Stomach (tissue), 4 donors: ENCODE measurements at regions not wholly inside any gene's neighbourhood (a gene's known extent, or its start where the extent isn't known, plus 50 kb on each side); places are given as distances from the start of the nearest gene placed in this dataset.

Source experiments
- EP300 ChIP-seq: sonication (generic); formaldehyde crosslinking; IDR thresholded peaks from one replicate; pipeline ENCODE4 v1.6.1; 2017; ENCODE audit warnings: antibody characterized with exemption
- POLR2A ChIP-seq, 4 donors: fragments of 450-650 bp; IDR thresholded peaks; one replicate each; pipeline ENCODE4 v1.6.1; 2016; ENCODE audit warnings: antibody characterized with exemption in 4 of 4, control low read depth in 2 of 4, mild to moderate bottlenecking in 1 of 4, moderate library complexity in 1 of 4
- POLR2AphosphoS5 ChIP-seq, 3 donors: sonication (generic); formaldehyde crosslinking; IDR thresholded peaks; one replicate each; pipeline ENCODE4 v1.6.1; 2016; ENCODE audit warnings: antibody characterized with exemption in 3 of 3
- TF ChIP-seq, protein P1 (sequence below), 7 experiments: fragments of 450-650 bp in 4 of 7; fragments of 200-600 bp in 3 of 7; sonication (generic) in 3 of 7; IDR thresholded peaks; one replicate each; pipeline ENCODE4 v1.5.1; 2016 to 2019; ENCODE audit warnings: antibody characterized with exemption in 7 of 7, control low read depth in 2 of 7, mild to moderate bottlenecking in 1 of 7

DNA sequence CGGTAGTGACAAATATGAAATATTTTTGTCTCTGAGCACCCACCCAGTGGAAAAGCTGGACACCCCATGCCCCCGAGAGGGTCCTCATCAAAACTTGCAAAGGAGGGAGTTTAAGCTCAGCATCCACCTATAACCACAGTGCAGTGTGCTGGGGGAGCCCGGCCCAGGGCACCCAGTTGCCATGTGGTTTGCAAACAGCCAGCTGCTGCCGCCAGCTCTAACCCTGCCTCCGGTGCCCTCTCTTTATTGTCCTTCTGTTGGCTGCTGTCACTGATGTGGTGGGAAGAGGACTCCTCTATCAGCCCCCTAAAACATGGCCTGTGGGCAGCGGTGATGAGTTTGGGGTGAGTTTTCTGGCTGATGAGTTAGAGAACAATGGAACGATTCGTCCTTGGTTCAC, 160.9 kb upstream of the MVB12B start:
- TF ChIP-seq, protein P1, sequence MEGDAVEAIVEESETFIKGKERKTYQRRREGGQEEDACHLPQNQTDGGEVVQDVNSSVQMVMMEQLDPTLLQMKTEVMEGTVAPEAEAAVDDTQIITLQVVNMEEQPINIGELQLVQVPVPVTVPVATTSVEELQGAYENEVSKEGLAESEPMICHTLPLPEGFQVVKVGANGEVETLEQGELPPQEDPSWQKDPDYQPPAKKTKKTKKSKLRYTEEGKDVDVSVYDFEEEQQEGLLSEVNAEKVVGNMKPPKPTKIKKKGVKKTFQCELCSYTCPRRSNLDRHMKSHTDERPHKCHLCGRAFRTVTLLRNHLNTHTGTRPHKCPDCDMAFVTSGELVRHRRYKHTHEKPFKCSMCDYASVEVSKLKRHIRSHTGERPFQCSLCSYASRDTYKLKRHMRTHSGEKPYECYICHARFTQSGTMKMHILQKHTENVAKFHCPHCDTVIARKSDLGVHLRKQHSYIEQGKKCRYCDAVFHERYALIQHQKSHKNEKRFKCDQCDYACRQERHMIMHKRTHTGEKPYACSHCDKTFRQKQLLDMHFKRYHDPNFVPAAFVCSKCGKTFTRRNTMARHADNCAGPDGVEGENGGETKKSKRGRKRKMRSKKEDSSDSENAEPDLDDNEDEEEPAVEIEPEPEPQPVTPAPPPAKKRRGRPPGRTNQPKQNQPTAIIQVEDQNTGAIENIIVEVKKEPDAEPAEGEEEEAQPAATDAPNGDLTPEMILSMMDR (IDR thresholded peaks at IDR 0.05): no peak
- no peak for TF ChIP-seq POLR2A (IDR thresholded peaks at IDR 0.05)
- no peak for TF ChIP-seq POLR2AphosphoS5 (IDR thresholded peaks at IDR 0.05)
- TF ChIP-seq EP300: no peak
